ENCODE measurements at regions not wholly inside any gene's neighbourhood (a gene's known extent, or its start where the extent isn't known, plus 50 kb on each side); places are given as distances from the start of the nearest gene placed in this dataset.
A peak's percentile ranks its signal among the peaks of the same experiment; 100 is the strongest.

DNA sequence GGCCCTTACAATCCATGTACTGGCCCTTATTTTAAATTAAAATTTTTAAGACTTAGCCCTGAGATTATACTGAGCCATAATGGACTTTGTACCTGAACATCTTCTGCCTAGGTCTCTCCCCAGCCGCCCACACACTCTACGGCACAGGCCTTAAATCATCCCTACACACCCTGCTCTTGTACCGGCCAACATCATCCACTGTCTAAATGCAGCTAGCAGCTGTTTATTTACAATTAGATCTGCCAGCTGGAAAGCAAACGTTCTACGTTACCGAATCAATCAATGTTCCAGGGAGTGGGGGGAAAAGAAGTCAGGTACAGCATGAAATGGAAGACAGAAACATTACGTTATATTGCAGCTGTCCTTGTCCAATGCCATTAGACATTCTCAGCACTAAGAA lies 88.4 kb upstream of the GRAMD2B start:
- H3K27me3 ChIP-seq: no peaks in the 10 kb centered on the region
- TF ChIP-seq, protein P1, sequence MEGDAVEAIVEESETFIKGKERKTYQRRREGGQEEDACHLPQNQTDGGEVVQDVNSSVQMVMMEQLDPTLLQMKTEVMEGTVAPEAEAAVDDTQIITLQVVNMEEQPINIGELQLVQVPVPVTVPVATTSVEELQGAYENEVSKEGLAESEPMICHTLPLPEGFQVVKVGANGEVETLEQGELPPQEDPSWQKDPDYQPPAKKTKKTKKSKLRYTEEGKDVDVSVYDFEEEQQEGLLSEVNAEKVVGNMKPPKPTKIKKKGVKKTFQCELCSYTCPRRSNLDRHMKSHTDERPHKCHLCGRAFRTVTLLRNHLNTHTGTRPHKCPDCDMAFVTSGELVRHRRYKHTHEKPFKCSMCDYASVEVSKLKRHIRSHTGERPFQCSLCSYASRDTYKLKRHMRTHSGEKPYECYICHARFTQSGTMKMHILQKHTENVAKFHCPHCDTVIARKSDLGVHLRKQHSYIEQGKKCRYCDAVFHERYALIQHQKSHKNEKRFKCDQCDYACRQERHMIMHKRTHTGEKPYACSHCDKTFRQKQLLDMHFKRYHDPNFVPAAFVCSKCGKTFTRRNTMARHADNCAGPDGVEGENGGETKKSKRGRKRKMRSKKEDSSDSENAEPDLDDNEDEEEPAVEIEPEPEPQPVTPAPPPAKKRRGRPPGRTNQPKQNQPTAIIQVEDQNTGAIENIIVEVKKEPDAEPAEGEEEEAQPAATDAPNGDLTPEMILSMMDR (IDR thresholded peaks at IDR 0.05; ENCODE audit: low read depth, low read length): no peak
- H3K4me1 ChIP-seq: no peaks in the 10 kb centered on the region; the same call in 1 of the 2 replicates
- DNase-seq: no peak
- no peaks in the 10 kb centered on the region for H3K36me3 ChIP-seq
- H3K9me3 ChIP-seq: no peaks in the 10 kb centered on the region
- H3K4me3 ChIP-seq (ENCODE audit: low read depth, low read length): no peak overlapping the region

DNA sequence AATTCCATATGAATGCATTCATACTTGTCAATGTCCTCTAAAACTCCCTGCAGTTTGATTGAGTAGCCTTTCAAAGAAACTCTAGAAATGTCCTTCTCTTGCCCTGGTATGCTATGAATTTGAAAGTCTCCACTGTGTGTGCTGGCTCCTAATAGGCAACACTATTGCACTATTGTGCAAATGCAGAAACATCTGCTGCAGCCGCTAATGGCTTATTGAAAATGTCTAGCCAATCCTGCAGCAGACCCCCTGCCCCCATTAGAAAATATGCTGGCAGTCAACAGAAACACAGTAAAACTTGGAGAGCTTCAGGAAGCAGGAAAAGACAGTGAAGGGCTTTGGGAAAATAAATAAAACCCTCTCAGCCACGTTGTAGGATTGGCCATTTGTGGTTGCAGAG lies 87.3 kb upstream of the GRAMD2B start:
- Histone ChIP-seq H3K4me3 (ENCODE audit: low read depth, low read length) (no peak overlapping the region), H3K36me3 (no peaks in the 10 kb centered on the region), H3K27me3 (no peaks in the 10 kb centered on the region), H3K9me3 (no peaks in the 10 kb centered on the region), H3K4me1 (no peaks in the 10 kb centered on the region; the same call in 1 of the 2 replicates)
- DNase-seq: no peak
- TF ChIP-seq, protein P1 (IDR thresholded peaks at IDR 0.05; ENCODE audit: low read depth, low read length): no peak

DNA sequence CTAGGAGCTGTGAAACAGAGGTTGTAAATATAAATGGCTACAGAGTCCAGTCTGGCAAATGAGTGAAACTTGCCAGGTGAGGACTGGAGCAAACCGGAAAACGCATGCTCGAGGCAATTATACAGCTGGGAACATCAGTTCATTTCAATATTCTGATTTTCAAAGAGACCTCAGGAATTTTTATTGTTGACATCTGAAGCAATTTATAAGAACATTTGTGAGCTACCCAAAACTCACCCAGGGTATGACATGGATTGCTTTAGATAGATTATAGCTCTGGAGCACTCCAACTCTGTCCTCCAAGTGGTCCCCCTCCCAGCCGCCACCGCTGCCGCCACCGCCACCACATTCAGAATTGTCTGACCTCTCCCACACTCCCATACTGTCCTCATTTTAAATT lies 84.6 kb upstream of the GRAMD2B start:
- Histone ChIP-seq H3K36me3 (no peaks in the 10 kb centered on the region), H3K9me3 (no peaks in the 10 kb centered on the region), H3K27me3 (no peaks in the 10 kb centered on the region), H3K4me3 (ENCODE audit: low read depth, low read length) (no peak overlapping the region), H3K4me1 (no peaks in the 10 kb centered on the region; the same call in 1 of the 2 replicates)
- TF ChIP-seq, protein P1 (IDR thresholded peaks at IDR 0.05; ENCODE audit: low read depth, low read length): no peak
- DNase-seq: no peak

DNA sequence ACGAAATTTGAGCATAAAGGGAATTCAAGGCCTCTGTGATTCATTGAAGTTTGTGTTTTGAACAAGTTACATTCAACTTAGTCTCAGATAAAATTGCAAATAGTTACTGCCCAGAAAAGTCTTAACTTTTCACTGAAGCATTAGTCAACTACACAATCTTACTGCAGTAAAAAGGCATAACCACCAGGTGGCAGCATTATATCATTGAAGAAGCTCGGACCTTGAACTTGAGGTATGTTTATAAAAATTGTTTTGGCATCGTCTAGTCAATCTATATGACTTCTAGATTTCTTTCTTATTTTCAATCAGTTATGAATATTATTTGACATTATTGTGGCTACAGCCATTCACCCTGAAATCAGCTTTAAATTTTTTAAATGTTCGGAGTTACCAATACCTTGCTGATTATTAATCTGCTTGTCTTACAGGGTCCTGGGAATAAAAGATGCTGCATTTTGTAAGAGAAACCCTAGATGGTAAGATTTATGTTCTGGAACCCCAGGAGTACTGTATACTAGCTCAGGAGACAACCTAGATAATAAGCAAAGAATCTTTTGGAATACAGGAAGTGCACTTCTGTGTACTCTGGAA lies 83.9 kb upstream of the GRAMD2B start:
- peak; percentile 60 for DNase-seq
- Histone ChIP-seq H3K9me3 (no peaks in the 10 kb centered on the region), H3K4me1 (no peaks in the 10 kb centered on the region; the same call in 1 of the 2 replicates), H3K36me3 (no peaks in the 10 kb centered on the region), H3K4me3 (ENCODE audit: low read depth, low read length) (no peak overlapping the region), H3K27me3 (no peaks in the 10 kb centered on the region)
- TF ChIP-seq, protein P1 (IDR thresholded peaks at IDR 0.05; ENCODE audit: low read depth, low read length): peak; percentile 81

DNA sequence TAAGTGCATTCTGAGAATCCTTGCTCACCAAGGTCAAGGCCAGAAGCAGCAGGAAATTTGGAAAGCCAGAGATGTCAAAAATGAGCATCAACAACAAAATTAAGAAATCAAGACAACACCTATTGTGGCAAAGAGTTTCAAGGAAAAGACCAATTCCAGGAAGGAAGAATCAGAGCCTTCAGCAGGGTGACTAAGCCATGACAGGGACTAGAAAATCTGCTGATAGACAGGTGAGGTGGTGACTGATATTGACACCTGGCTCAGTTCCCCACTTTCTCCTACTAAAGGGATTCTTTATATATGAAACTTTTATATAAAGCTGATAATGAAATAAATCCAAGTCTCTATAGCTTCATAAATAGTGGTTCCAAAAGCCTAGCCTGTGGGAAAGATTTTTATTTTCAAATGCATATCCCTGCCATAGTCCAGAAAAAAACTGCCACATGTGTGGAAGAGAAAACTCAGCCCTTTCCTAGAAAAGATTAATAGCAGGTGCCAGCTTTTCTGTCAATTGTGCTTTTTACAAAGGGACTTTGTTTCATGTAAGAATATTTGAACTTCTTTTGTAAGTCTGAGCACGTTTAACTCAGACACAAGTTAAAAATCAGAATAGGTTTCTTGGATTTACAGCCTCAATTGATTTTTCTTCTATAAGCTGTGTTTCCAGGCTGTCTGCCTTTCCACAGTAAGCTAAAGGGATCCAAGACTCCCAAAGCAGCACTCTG lies 81.1 kb upstream of the GRAMD2B start:
- H3K36me3 ChIP-seq: no peaks in the 10 kb centered on the region
- DNase-seq: no peak
- H3K4me1 ChIP-seq: peaks cover 6% of the 10 kb centered on the region; the same call in 1 of the 2 replicates
- H3K9me3 ChIP-seq: no peaks in the 10 kb centered on the region
- H3K4me3 ChIP-seq (ENCODE audit: low read depth, low read length): no peak overlapping the region
- TF ChIP-seq, protein P1 (IDR thresholded peaks at IDR 0.05; ENCODE audit: low read depth, low read length): no peak
- H3K27me3 ChIP-seq: no peaks in the 10 kb centered on the region
